HG03039 (cell line): ENCODE measurements at regions not wholly inside any gene's neighbourhood (a gene's known extent, or its start where the extent isn't known, plus 50 kb on each side); places are given as distances from the start of the nearest gene placed in this dataset.

Source experiments
- ATAC-seq: cut with Tn5 transposase; IDR thresholded peaks from one replicate; pipeline ENCODE4 v1.9.1; 2021; ENCODE audit warnings: mild to moderate bottlenecking, moderate library complexity; ENCODE audit not compliant: unreplicated experiment

GRCh38 chr3:116848248-116848829 lies 138.8 kb downstream of the TUSC7 start:
- ATAC-seq, result no peak

GRCh38 chr3:116849261-116849688 lies 139.7 kb downstream of the TUSC7 start:
- ATAC-seq, result no peak

- ATAC-seq, result no peak
Measured at GRCh38 chr3:116852803-116853202, 143.2 kb downstream of the TUSC7 start.

- ATAC-seq, result no peak
Measured at GRCh38 chr3:116863270-116863770, 153.7 kb downstream of the TUSC7 start.

GRCh38 chr3:116863822-116864589 lies 154.4 kb downstream of the TUSC7 start:
- no peak for ATAC-seq

- no peak for ATAC-seq
Measured at GRCh38 chr3:116864590-116864927, 155.0 kb downstream of the TUSC7 start.

GRCh38 chr3:116870379-116870778 lies 160.8 kb downstream of the TUSC7 start:
- ATAC-seq, result no peak

GRCh38 chr3:116871905-116872304 lies 162.3 kb downstream of the TUSC7 start:
- no peak for ATAC-seq

GRCh38 chr3:116872688-116873087 lies 163.1 kb downstream of the TUSC7 start:
- no peak for ATAC-seq

GRCh38 chr3:116873142-116873541 lies 163.6 kb downstream of the TUSC7 start:
- no peak for ATAC-seq

- ATAC-seq, result no peak
Measured at GRCh38 chr3:116877968-116878367, 168.4 kb downstream of the TUSC7 start.

- peak; percentile 82 for ATAC-seq
Measured at GRCh38 chr3:116886202-116886893, 176.8 kb downstream of the TUSC7 start.

GRCh38 chr3:116896116-116896515 lies 186.5 kb downstream of the TUSC7 start:
- no peak for ATAC-seq

- ATAC-seq, result no peak
Measured at GRCh38 chr3:116897382-116897781, 187.8 kb downstream of the TUSC7 start.

- no peak for ATAC-seq
Measured at GRCh38 chr3:116899253-116899652, 189.7 kb downstream of the TUSC7 start.

- ATAC-seq, result no peak
Measured at GRCh38 chr3:116905334-116905733, 195.8 kb downstream of the TUSC7 start.

GRCh38 chr3:116905794-116906193 lies 196.2 kb downstream of the TUSC7 start:
- ATAC-seq, result no peak

- ATAC-seq, result no peak
Measured at GRCh38 chr3:116912116-116912515, 202.5 kb downstream of the TUSC7 start.

- ATAC-seq, result no peak
Measured at GRCh38 chr3:116914004-116914403, 204.4 kb downstream of the TUSC7 start.

GRCh38 chr3:116916836-116917235 lies 207.3 kb downstream of the TUSC7 start:
- ATAC-seq, result no peak

- ATAC-seq, result no peak
Measured at GRCh38 chr3:116920826-116921610, 211.4 kb downstream of the TUSC7 start.
